ENCODE measurements at regions not wholly inside any gene's neighbourhood (a gene's known extent, or its start where the extent isn't known, plus 50 kb on each side); places are given as distances from the start of the nearest gene placed in this dataset.

GRCh38 chr12:30100741-30101140 is 317.0 kb upstream of the TMTC1 start:
- no peak for DNase-seq
- Mint-ChIP-seq H3K9me3 (no peaks in the 10 kb centered on the region), H3K36me3 (ENCODE audit: low read depth) (no peaks in the 10 kb centered on the region), H3K27me3 (ENCODE audit: low read depth, poor library complexity) (peaks cover 3% of the 10 kb centered on the region), H3K27ac (no peak overlapping the region), H3K4me3 (no peak overlapping the region), H3K4me1 (no peaks in the 10 kb centered on the region)
- TF ChIP-seq CTCF (IDR thresholded peaks at IDR 0.05): no peak

DNA sequence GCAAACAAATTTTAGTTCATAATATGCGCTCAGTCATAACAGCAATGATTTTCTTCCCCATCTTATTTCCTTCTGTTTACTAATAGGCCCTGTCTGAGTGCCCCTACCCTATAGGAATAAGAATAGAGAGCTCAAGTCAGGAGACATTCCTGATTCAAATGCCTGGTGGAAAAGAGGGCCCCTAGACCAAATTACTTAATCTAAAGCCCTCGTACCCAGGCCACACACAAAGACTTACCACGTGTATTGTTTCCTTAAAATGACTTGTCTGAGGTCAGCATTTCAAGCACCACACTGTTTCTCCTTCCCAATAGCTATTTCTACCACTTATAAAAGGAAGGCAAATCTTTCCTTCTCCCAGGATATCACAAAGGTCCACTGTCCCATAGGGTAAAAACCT is 314.9 kb upstream of the TMTC1 start:
- no peak for TF ChIP-seq CTCF (IDR thresholded peaks at IDR 0.05)
- H3K27me3 Mint-ChIP-seq (ENCODE audit: low read depth, poor library complexity): peaks cover 8% of the 10 kb centered on the region
- no peaks in the 10 kb centered on the region for H3K36me3 Mint-ChIP-seq (ENCODE audit: low read depth)
- H3K9me3 Mint-ChIP-seq: no peaks in the 10 kb centered on the region
- H3K4me3 Mint-ChIP-seq: no peak overlapping the region
- H3K27ac Mint-ChIP-seq: no peak overlapping the region
- H3K4me1 Mint-ChIP-seq: no peaks in the 10 kb centered on the region
- DNase-seq: no peak

- no peak overlapping the region for H3K4me3 Mint-ChIP-seq
These were observed 311.8 kb upstream of the TMTC1 start for GRCh38 chr12:30095511-30095910.

GRCh38 chr12:30092983-30093617 is 309.4 kb upstream of the TMTC1 start:
- Mint-ChIP-seq H3K27me3 (ENCODE audit: low read depth, poor library complexity) (peaks cover 5% of the 10 kb centered on the region), H3K4me1 (no peaks in the 10 kb centered on the region), H3K27ac (no peak overlapping the region), H3K9me3 (no peaks in the 10 kb centered on the region), H3K36me3 (ENCODE audit: low read depth) (no peaks in the 10 kb centered on the region), H3K4me3 (no peak overlapping the region)
- no peak for TF ChIP-seq CTCF (IDR thresholded peaks at IDR 0.05)
- no peak for DNase-seq

More at GRCh38 chr12:30095511-30095910, 311.8 kb upstream of the TMTC1 start:
- H3K9me3 Mint-ChIP-seq: no peaks in the 10 kb centered on the region
- no peak for TF ChIP-seq CTCF (IDR thresholded peaks at IDR 0.05)
- H3K27me3 Mint-ChIP-seq (ENCODE audit: low read depth, poor library complexity): peaks cover 5% of the 10 kb centered on the region
- no peaks in the 10 kb centered on the region for H3K4me1 Mint-ChIP-seq
- no peak overlapping the region for H3K27ac Mint-ChIP-seq
- DNase-seq: no peak
- no peaks in the 10 kb centered on the region for H3K36me3 Mint-ChIP-seq (ENCODE audit: low read depth)

DNA sequence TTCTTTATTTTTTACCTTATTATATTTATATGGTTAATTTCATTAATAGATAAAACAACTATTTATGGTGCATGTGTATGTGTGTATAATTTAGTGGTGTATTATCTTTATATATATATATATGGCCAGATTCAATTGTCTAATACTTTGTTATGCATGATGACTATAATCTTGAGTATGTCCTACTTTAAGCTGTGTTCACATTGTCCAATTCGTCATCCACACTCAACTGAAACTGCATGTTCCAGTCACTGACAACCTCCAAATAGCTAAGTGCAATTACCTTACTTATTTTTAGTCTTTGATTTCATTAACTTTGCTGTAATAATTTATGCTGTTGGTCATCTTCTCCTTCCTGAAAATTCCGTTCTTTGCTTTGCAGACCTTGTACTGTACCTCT is 306.5 kb upstream of the TMTC1 start:
- Mint-ChIP-seq H3K4me3 (no peak overlapping the region), H3K9me3 (no peaks in the 10 kb centered on the region), H3K4me1 (no peaks in the 10 kb centered on the region), H3K27ac (no peak overlapping the region), H3K36me3 (ENCODE audit: low read depth) (no peaks in the 10 kb centered on the region), H3K27me3 (ENCODE audit: low read depth, poor library complexity) (peaks cover 8% of the 10 kb centered on the region)
- TF ChIP-seq CTCF (IDR thresholded peaks at IDR 0.05): no peak
- no peak for DNase-seq

- no peaks in the 10 kb centered on the region for H3K9me3 Mint-ChIP-seq
- no peak for DNase-seq
- H3K27ac Mint-ChIP-seq: no peak overlapping the region
- no peak overlapping the region for H3K4me3 Mint-ChIP-seq
- H3K4me1 Mint-ChIP-seq: no peaks in the 10 kb centered on the region
- no peak for TF ChIP-seq CTCF (IDR thresholded peaks at IDR 0.05)
- H3K27me3 Mint-ChIP-seq (ENCODE audit: low read depth, poor library complexity): peaks cover 3% of the 10 kb centered on the region
- no peaks in the 10 kb centered on the region for H3K36me3 Mint-ChIP-seq (ENCODE audit: low read depth)
These were observed 304.7 kb upstream of the TMTC1 start for GRCh38 chr12:30088259-30088995.

All from nephron progenitor cell (in vitro differentiated cells).